ENCODE measurements at regions not wholly inside any gene's neighbourhood (a gene's known extent, or its start where the extent isn't known, plus 50 kb on each side); places are given as distances from the start of the nearest gene placed in this dataset.

DNA sequence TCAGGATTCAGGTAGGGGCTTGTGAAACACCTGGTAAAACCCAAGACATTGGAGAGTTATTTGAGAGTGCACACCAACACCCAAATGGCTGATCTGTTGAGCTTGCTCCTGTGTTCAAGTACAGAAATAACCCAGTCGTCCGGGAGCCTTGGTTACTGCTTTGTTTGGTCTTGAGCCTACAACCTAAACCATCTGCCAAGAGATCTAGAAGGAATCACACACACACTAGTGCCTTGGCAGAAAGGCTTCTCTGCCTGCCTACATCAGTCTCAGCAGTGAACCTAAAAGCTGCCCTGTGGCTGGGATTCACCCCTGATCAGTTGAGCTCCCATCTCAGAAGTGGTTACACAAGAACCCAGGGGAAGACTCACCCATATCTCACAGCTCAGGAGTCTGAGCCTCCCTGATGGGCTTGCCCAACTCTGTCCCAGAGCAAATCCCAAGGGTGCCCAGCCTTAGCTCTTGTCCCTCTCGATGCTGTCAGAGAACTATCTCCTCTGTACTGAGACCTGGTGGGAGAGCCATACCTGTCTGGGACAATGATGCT, 167.6 kb downstream of the CXCL12 start:
- TF ChIP-seq EZH2 (IDR thresholded peaks at IDR 0.05; ENCODE audit: low read depth): no peak
- TF ChIP-seq, protein P1, sequence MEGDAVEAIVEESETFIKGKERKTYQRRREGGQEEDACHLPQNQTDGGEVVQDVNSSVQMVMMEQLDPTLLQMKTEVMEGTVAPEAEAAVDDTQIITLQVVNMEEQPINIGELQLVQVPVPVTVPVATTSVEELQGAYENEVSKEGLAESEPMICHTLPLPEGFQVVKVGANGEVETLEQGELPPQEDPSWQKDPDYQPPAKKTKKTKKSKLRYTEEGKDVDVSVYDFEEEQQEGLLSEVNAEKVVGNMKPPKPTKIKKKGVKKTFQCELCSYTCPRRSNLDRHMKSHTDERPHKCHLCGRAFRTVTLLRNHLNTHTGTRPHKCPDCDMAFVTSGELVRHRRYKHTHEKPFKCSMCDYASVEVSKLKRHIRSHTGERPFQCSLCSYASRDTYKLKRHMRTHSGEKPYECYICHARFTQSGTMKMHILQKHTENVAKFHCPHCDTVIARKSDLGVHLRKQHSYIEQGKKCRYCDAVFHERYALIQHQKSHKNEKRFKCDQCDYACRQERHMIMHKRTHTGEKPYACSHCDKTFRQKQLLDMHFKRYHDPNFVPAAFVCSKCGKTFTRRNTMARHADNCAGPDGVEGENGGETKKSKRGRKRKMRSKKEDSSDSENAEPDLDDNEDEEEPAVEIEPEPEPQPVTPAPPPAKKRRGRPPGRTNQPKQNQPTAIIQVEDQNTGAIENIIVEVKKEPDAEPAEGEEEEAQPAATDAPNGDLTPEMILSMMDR (conservative IDR thresholded peaks at IDR 0.05): no peak

Measured in PC-9 (cell line).